OCI-LY7 (cell line): ENCODE measurements at regions not wholly inside any gene's neighbourhood (a gene's known extent, or its start where the extent isn't known, plus 50 kb on each side); places are given as distances from the start of the nearest gene placed in this dataset.

Experiments used
- CTCF ChIP-seq: fragments of 200-600 bp; sonication (generic); conservative IDR thresholded peaks from 2 replicates; pipeline ENCODE4 v1.5.1; 2014; ENCODE audit warnings: mild to moderate bottlenecking, antibody characterized with exemption, low read length, moderate library complexity, mixed read lengths
- EZH2phosphoT487 ChIP-seq: fragments of 200-600 bp; sonication (generic); IDR thresholded peaks from 2 replicates; pipeline ENCODE4 v1.6.1; 2018; ENCODE audit warnings: low read depth, borderline replicate concordance, mild to moderate bottlenecking, mixed run types, antibody characterized with exemption, low read length, moderate library complexity, mixed read lengths

GRCh38 chr1:222373831-222374602 lies 173.9 kb downstream of the HHIPL2 start:
- TF ChIP-seq CTCF (no peak), EZH2phosphoT487 (no peak)
